ENCODE measurements at regions not wholly inside any gene's neighbourhood (a gene's known extent, or its start where the extent isn't known, plus 50 kb on each side); places are given as distances from the start of the nearest gene placed in this dataset.

DNA sequence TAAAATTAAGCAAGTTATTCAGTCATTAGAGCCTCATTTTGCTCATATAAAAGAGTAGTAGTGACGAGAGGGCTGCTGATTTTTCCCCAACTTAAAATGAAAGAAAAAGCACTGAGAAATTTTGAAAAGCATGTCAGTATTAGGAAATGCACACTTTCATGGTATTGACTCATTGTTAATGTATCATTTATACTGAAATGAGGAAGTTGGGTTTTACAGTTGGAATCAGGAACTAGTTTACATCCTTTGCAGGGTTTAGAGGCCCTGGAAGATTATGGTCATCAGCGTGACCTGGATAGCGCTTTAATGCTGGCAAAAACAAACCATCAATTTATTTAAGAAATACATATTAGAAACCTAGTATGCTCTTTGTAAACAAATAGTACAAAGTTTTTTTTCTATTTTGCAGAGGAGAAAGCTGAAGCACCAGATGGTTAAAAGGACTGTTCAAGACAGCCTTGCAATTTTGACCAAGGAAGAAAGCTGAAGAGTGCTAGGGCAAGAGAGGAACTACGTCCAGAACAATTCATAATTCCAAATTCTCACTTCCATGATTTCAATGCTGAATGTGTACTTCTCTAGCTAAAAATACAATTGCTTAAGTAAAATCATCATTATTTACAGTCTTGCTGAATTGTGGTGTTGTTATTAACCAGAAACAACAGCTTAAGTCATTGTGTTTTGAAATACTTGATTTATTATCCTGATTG is 94.8 kb upstream of the SGIP1 start:
- TF ChIP-seq, protein P1, sequence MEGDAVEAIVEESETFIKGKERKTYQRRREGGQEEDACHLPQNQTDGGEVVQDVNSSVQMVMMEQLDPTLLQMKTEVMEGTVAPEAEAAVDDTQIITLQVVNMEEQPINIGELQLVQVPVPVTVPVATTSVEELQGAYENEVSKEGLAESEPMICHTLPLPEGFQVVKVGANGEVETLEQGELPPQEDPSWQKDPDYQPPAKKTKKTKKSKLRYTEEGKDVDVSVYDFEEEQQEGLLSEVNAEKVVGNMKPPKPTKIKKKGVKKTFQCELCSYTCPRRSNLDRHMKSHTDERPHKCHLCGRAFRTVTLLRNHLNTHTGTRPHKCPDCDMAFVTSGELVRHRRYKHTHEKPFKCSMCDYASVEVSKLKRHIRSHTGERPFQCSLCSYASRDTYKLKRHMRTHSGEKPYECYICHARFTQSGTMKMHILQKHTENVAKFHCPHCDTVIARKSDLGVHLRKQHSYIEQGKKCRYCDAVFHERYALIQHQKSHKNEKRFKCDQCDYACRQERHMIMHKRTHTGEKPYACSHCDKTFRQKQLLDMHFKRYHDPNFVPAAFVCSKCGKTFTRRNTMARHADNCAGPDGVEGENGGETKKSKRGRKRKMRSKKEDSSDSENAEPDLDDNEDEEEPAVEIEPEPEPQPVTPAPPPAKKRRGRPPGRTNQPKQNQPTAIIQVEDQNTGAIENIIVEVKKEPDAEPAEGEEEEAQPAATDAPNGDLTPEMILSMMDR (IDR thresholded peaks at IDR 0.05) = no peak
- TF ChIP-seq EP300 (IDR thresholded peaks at IDR 0.05) (no peak), POLR2A (IDR thresholded peaks at IDR 0.05) (no peak)

All from sigmoid colon (tissue), 4 donors.